PC-9 (cell line): ENCODE measurements at regions not wholly inside any gene's neighbourhood (a gene's known extent, or its start where the extent isn't known, plus 50 kb on each side); places are given as distances from the start of the nearest gene placed in this dataset.

Experiments used
- CTCF ChIP-seq: fragments of 200-600 bp; sonication (generic); conservative IDR thresholded peaks from 2 replicates; pipeline ENCODE4 v1.6.1; 2017; ENCODE audit warnings: mixed run types, antibody characterized with exemption, mild to moderate bottlenecking, moderate library complexity
- EZH2 ChIP-seq: fragments of 200-600 bp; sonication (generic); IDR thresholded peaks from 2 replicates; pipeline ENCODE4 v1.8.0; 2017; ENCODE audit warnings: antibody characterized with exemption, low read depth

- TF ChIP-seq CTCF (no peak), EZH2 (no peak)
Measured at GRCh38 chr18:79627750-79628294, 51.8 kb upstream of the CTDP1 start.
